NCI-H2107 (cell line): ENCODE measurements at regions not wholly inside any gene's neighbourhood (a gene's known extent, or its start where the extent isn't known, plus 50 kb on each side); places are given as distances from the start of the nearest gene placed in this dataset.
"Not testable (repeated sequence)": the region's sequence is repeated elsewhere in the genome, so short reads cannot be mapped to it uniquely, and the experiment has no call there.

Experiments
- DNase-seq: peaks from one replicate; lab custom pipeline; 2025; lab: John Stamatoyannopoulos, UW

GRCh38 chr4:12084690-12085089 lies 656.0 kb upstream of the HS3ST1 start:
- DNase-seq: no peak

GRCh38 chr4:12071316-12071715 lies 642.6 kb upstream of the HS3ST1 start:
- no peak for DNase-seq

GRCh38 chr4:12053966-12054365 lies 625.3 kb upstream of the HS3ST1 start:
- no peak for DNase-seq

GRCh38 chr4:12053556-12053955 lies 624.9 kb upstream of the HS3ST1 start:
- no peak for DNase-seq

GRCh38 chr4:12050357-12050756 lies 621.7 kb upstream of the HS3ST1 start:
- no peak for DNase-seq

GRCh38 chr4:12042818-12043217 lies 614.1 kb upstream of the HS3ST1 start:
- no peak for DNase-seq

- DNase-seq: no peak
These were observed 613.1 kb upstream of the HS3ST1 start for GRCh38 chr4:12041828-12042227.

GRCh38 chr4:12036450-12036849 lies 607.8 kb upstream of the HS3ST1 start:
- no peak for DNase-seq

GRCh38 chr4:12028258-12028657 lies 599.6 kb upstream of the HS3ST1 start:
- DNase-seq: no peak

- DNase-seq: no peak
These were observed 593.7 kb upstream of the HS3ST1 start for GRCh38 chr4:12022409-12022808.

GRCh38 chr4:12016729-12017128 lies 588.0 kb upstream of the HS3ST1 start:
- DNase-seq: no peak

GRCh38 chr4:12005471-12005870 lies 576.8 kb upstream of the HS3ST1 start:
- DNase-seq: no peak

GRCh38 chr4:11996581-11996980 lies 567.9 kb upstream of the HS3ST1 start:
- not testable (repeated sequence) for DNase-seq

- DNase-seq: no peak
These were observed 548.1 kb upstream of the HS3ST1 start for GRCh38 chr4:11976726-11977263.

GRCh38 chr4:11973270-11973669 lies 544.6 kb upstream of the HS3ST1 start:
- no peak for DNase-seq

- no peak for DNase-seq
These were observed 542.1 kb upstream of the HS3ST1 start for GRCh38 chr4:11970754-11971153.

GRCh38 chr4:11966782-11967181 lies 538.1 kb upstream of the HS3ST1 start:
- DNase-seq: no peak

GRCh38 chr4:11954093-11954492 lies 525.4 kb upstream of the HS3ST1 start:
- DNase-seq: no peak

- DNase-seq: no peak
These were observed 520.7 kb upstream of the HS3ST1 start for GRCh38 chr4:11949355-11949754.

- not testable (repeated sequence) for DNase-seq
These were observed 518.9 kb upstream of the HS3ST1 start for GRCh38 chr4:11947629-11948028.

GRCh38 chr4:11937941-11938340 lies 509.2 kb upstream of the HS3ST1 start:
- no peak for DNase-seq

- DNase-seq: no peak
These were observed 502.6 kb upstream of the HS3ST1 start for GRCh38 chr4:11931266-11931820.

GRCh38 chr4:11929080-11929479 lies 500.4 kb upstream of the HS3ST1 start:
- no peak for DNase-seq

GRCh38 chr4:11919316-11919715 lies 490.6 kb upstream of the HS3ST1 start:
- DNase-seq: no peak
